ENCODE measurements at regions not wholly inside any gene's neighbourhood (a gene's known extent, or its start where the extent isn't known, plus 50 kb on each side); places are given as distances from the start of the nearest gene placed in this dataset.

DNA sequence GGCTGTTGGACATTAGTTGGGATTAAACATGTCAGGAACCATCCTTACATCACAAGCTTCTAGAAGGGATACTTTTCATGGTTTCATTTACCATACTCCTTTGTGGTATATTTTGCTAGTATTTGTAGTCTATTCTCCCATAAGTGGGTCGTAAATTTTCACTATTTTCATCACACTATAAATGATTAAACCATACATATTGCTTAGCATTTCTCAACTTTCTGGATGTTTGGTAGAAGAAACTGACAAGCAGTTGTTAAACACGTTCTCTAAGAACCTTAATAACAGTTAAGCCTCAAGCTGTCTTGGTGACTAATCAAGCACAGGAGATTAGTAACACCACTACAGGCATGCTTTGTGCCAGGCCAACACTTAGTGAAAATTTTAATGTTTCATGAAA is 375.5 kb downstream of the NAF1 start:
- TF ChIP-seq, protein P1, sequence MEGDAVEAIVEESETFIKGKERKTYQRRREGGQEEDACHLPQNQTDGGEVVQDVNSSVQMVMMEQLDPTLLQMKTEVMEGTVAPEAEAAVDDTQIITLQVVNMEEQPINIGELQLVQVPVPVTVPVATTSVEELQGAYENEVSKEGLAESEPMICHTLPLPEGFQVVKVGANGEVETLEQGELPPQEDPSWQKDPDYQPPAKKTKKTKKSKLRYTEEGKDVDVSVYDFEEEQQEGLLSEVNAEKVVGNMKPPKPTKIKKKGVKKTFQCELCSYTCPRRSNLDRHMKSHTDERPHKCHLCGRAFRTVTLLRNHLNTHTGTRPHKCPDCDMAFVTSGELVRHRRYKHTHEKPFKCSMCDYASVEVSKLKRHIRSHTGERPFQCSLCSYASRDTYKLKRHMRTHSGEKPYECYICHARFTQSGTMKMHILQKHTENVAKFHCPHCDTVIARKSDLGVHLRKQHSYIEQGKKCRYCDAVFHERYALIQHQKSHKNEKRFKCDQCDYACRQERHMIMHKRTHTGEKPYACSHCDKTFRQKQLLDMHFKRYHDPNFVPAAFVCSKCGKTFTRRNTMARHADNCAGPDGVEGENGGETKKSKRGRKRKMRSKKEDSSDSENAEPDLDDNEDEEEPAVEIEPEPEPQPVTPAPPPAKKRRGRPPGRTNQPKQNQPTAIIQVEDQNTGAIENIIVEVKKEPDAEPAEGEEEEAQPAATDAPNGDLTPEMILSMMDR (IDR thresholded peaks at IDR 0.05), result no peak
- no peak for TF ChIP-seq TCF7L2 (IDR thresholded peaks at IDR 0.05; ENCODE audit: low read depth, low read length)
- TF ChIP-seq POLR2AphosphoS5 (IDR thresholded peaks at IDR 0.05; ENCODE audit: low read depth, low read length), result no peak
- no peak for TF ChIP-seq SIN3A (IDR thresholded peaks at IDR 0.05; ENCODE audit: borderline replicate concordance, insufficient read depth, low read depth, low read length)
- TF ChIP-seq, protein P2, sequence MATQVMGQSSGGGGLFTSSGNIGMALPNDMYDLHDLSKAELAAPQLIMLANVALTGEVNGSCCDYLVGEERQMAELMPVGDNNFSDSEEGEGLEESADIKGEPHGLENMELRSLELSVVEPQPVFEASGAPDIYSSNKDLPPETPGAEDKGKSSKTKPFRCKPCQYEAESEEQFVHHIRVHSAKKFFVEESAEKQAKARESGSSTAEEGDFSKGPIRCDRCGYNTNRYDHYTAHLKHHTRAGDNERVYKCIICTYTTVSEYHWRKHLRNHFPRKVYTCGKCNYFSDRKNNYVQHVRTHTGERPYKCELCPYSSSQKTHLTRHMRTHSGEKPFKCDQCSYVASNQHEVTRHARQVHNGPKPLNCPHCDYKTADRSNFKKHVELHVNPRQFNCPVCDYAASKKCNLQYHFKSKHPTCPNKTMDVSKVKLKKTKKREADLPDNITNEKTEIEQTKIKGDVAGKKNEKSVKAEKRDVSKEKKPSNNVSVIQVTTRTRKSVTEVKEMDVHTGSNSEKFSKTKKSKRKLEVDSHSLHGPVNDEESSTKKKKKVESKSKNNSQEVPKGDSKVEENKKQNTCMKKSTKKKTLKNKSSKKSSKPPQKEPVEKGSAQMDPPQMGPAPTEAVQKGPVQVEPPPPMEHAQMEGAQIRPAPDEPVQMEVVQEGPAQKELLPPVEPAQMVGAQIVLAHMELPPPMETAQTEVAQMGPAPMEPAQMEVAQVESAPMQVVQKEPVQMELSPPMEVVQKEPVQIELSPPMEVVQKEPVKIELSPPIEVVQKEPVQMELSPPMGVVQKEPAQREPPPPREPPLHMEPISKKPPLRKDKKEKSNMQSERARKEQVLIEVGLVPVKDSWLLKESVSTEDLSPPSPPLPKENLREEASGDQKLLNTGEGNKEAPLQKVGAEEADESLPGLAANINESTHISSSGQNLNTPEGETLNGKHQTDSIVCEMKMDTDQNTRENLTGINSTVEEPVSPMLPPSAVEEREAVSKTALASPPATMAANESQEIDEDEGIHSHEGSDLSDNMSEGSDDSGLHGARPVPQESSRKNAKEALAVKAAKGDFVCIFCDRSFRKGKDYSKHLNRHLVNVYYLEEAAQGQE (IDR thresholded peaks at IDR 0.05; ENCODE audit: insufficient read depth in 1 of 2, low read depth in 2 of 2, low read length in 1 of 2), result no peak

Data from Panc1 (cell line).